AG09319 (cell line): ENCODE measurements at regions not wholly inside any gene's neighbourhood (a gene's known extent, or its start where the extent isn't known, plus 50 kb on each side); places are given as distances from the start of the nearest gene placed in this dataset.

Experiments used
- DNase-seq: peaks from one replicate; pipeline ENCODE4 v3.0.0-alpha.2; 2010; ENCODE audit warnings: low read depth; ENCODE audit errors: extremely low read depth
- TF ChIP-seq, protein P1 (sequence below): IDR thresholded peaks from 2 replicates; pipeline ENCODE4 v1.5.1; 2011; ENCODE audit warnings: low read depth, mild to moderate bottlenecking, inconsistent platforms, low read length, moderate library complexity

DNA sequence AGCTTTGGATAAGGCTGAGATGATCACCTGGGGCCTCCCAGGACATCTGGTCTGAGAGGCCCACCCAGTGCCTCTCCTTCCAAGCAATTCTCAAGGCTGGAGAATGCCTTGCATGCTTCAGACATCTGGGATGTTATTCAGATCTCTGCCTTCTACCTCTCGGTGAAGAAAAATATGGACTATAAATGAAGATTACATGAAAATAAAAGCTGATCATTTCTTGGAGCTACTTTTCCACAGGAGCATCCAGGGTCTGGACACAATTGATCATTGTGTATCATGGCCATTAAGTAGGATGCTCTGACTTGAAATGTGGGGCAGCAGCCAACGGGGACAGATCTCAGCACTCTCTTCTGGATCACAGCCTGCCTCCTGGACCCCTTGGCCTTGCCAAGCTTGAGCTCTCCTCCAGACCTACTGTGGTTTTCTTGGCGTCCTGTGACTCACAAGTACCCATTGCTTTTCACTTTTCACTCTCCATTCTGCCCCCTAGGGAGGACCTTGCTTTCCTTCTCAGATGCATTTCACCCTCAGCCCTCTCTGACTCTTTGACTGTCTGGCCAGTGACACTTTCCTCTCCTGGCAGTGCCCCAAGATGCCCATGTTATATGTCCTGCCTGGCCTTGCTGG is 203.1 kb downstream of the INSIG2 start:
- TF ChIP-seq, protein P1, sequence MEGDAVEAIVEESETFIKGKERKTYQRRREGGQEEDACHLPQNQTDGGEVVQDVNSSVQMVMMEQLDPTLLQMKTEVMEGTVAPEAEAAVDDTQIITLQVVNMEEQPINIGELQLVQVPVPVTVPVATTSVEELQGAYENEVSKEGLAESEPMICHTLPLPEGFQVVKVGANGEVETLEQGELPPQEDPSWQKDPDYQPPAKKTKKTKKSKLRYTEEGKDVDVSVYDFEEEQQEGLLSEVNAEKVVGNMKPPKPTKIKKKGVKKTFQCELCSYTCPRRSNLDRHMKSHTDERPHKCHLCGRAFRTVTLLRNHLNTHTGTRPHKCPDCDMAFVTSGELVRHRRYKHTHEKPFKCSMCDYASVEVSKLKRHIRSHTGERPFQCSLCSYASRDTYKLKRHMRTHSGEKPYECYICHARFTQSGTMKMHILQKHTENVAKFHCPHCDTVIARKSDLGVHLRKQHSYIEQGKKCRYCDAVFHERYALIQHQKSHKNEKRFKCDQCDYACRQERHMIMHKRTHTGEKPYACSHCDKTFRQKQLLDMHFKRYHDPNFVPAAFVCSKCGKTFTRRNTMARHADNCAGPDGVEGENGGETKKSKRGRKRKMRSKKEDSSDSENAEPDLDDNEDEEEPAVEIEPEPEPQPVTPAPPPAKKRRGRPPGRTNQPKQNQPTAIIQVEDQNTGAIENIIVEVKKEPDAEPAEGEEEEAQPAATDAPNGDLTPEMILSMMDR: no peak

DNA sequence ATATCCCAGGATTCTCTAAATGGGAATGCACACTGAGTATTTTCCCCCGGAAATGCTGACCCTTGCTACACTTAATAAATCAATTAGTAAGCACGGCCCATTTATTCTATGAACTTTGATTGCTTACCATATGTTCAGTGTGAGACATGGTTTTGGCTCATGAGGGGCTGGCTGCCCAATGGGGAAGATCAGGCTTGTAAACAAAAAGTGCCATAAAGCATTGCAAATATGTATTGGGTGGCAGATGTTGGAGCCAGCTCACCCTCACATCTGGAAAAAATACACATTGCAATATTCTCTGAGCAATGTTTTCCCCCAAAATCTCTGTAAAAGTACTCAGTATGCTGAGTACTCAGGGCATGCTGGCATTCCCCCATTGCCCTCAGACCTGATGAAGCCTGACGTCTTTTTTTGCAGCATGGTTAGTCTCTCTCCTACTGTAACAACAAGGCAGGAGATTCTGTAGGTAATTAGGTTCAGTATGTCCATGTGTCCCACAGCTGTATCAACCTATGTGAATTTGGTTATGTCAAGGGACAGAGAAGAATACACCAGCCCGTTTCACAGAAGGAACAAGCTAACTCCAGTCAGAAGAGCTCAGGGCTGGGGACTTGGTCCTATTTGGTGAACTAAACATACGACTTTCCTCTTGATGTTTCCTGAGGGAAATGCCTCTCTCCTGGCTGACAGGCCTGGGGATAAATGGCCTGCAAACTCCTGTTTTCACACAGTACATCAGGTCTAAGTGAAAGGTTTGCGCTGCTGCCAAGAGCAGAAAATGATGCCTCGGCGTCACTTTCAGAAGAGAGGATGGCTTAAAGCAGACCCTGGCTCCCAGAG is 202.4 kb downstream of the INSIG2 start:
- DNase-seq: no peak
- TF ChIP-seq, protein P1: no peak

More for the DNA sequence above, 203.1 kb downstream of the INSIG2 start:
- DNase-seq: no peak

- TF ChIP-seq, protein P1: no peak
- DNase-seq: no peak
Observed at GRCh38 chr2:118279005-118279404, 190.7 kb downstream of the INSIG2 start.

DNA sequence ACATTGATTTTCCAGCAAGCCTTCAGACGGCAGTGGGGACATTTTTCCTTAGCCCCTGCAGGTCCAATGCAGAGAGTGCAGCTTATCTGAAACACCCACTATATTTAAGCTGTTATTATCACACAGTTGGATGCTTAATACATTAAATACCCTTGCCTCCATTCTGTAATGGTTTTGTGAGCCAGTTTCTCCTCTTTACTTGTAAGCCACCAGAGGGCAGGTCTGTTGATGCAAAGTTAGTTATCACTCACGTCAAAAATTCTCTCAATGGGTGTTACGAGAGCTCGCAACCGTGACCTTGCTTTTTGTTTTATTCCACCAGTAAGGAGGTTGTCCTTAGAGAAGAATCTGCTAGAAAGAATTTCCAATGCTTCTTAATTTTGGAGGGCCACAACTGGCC is 189.8 kb downstream of the INSIG2 start:
- TF ChIP-seq, protein P1: no peak; the same call in 1 of the 2 replicates
- DNase-seq: no peak

- no peak for DNase-seq
- TF ChIP-seq, protein P1: no peak
Observed at GRCh38 chr2:118274841-118275510, 186.7 kb downstream of the INSIG2 start.

GRCh38 chr2:118272391-118272790 is 184.1 kb downstream of the INSIG2 start:
- DNase-seq: no peak
- TF ChIP-seq, protein P1: no peak
